ENCODE measurements at regions not wholly inside any gene's neighbourhood (a gene's known extent, or its start where the extent isn't known, plus 50 kb on each side); places are given as distances from the start of the nearest gene placed in this dataset.

DNA sequence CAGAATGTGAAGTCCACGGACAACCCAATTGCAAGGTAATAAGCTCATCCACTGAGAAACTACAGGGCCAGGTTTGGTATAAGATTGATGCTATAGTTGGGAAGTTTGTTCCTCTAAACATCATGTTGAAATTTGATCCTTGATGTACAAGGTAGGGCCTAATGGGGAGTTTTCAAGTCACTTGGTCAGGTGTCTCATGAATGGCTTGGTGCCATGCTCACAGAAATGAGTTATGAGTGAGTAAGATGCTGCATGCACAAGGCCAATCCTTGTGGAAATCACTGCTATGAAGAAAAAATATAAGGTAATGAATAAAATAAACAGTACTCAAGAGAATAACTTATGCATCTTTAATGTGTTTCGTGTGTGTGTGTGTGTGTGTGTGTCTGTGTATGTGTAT is 1891.2 kb downstream of the NCAM2 start:
- peaks cover 6% of the 10 kb centered on the region; the same call in 1 of the 2 replicates for H3K9me3 ChIP-seq (ENCODE audit: control insufficient read depth, insufficient read depth, low read length)
- ChIA-PET CTCF (no interaction called here), POLR2A (no interaction called here)
- H3K27me3 ChIP-seq (ENCODE audit: control insufficient read depth, insufficient read depth, low read length) = no peaks in the 10 kb centered on the region
- TF ChIP-seq, protein P1, sequence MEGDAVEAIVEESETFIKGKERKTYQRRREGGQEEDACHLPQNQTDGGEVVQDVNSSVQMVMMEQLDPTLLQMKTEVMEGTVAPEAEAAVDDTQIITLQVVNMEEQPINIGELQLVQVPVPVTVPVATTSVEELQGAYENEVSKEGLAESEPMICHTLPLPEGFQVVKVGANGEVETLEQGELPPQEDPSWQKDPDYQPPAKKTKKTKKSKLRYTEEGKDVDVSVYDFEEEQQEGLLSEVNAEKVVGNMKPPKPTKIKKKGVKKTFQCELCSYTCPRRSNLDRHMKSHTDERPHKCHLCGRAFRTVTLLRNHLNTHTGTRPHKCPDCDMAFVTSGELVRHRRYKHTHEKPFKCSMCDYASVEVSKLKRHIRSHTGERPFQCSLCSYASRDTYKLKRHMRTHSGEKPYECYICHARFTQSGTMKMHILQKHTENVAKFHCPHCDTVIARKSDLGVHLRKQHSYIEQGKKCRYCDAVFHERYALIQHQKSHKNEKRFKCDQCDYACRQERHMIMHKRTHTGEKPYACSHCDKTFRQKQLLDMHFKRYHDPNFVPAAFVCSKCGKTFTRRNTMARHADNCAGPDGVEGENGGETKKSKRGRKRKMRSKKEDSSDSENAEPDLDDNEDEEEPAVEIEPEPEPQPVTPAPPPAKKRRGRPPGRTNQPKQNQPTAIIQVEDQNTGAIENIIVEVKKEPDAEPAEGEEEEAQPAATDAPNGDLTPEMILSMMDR (IDR thresholded peaks at IDR 0.05; ENCODE audit: low read depth, low read length) = no peak
- H3K4me3 ChIP-seq (ENCODE audit: low read depth, low read length) = no peak overlapping the region
- H3K27ac ChIP-seq (ENCODE audit: low read depth, low read length) = no peak overlapping the region
- DNase-seq (ENCODE audit: low read depth, low spot score) = no peak

GRCh38 chr21:22890656-22891055 is 1892.4 kb downstream of the NCAM2 start:
- H3K27ac ChIP-seq (ENCODE audit: low read depth, low read length) = no peak overlapping the region
- POLR2A ChIA-PET = no interaction called here
- TF ChIP-seq, protein P1 (IDR thresholded peaks at IDR 0.05; ENCODE audit: low read depth, low read length) = no peak
- CTCF ChIA-PET = no interaction called here
- no peaks in the 10 kb centered on the region for H3K27me3 ChIP-seq (ENCODE audit: control insufficient read depth, insufficient read depth, low read length)
- no peak for DNase-seq (ENCODE audit: low read depth, low spot score)
- H3K9me3 ChIP-seq (ENCODE audit: control insufficient read depth, insufficient read depth, low read length) = peaks cover 6% of the 10 kb centered on the region; the same call in 1 of the 2 replicates
- no peak overlapping the region for H3K4me3 ChIP-seq (ENCODE audit: low read depth, low read length)

- TF ChIP-seq, protein P1 (IDR thresholded peaks at IDR 0.05; ENCODE audit: low read depth, low read length) = no peak
- ChIA-PET CTCF (no interaction called here), POLR2A (no interaction called here)
- peaks cover 6% of the 10 kb centered on the region; the same call in 1 of the 2 replicates for H3K9me3 ChIP-seq (ENCODE audit: control insufficient read depth, insufficient read depth, low read length)
- no peak overlapping the region for H3K27ac ChIP-seq (ENCODE audit: low read depth, low read length)
- no peaks in the 10 kb centered on the region for H3K27me3 ChIP-seq (ENCODE audit: control insufficient read depth, insufficient read depth, low read length)
- no peak overlapping the region for H3K4me3 ChIP-seq (ENCODE audit: low read depth, low read length)
- DNase-seq (ENCODE audit: low read depth, low spot score) = no peak
Measured at GRCh38 chr21:22892028-22892427, 1893.8 kb downstream of the NCAM2 start.

- no peak overlapping the region for H3K4me3 ChIP-seq (ENCODE audit: low read depth, low read length)
- TF ChIP-seq, protein P1 (IDR thresholded peaks at IDR 0.05; ENCODE audit: low read depth, low read length) = no peak
- POLR2A ChIA-PET = no interaction called here
- H3K27ac ChIP-seq (ENCODE audit: low read depth, low read length) = no peak overlapping the region
- CTCF ChIA-PET = no interaction called here
- DNase-seq (ENCODE audit: low read depth, low spot score) = no peak
- peaks cover 6% of the 10 kb centered on the region; the same call in 1 of the 2 replicates for H3K9me3 ChIP-seq (ENCODE audit: control insufficient read depth, insufficient read depth, low read length)
- no peaks in the 10 kb centered on the region for H3K27me3 ChIP-seq (ENCODE audit: control insufficient read depth, insufficient read depth, low read length)
Measured at GRCh38 chr21:22892740-22893139, 1894.5 kb downstream of the NCAM2 start.

DNA sequence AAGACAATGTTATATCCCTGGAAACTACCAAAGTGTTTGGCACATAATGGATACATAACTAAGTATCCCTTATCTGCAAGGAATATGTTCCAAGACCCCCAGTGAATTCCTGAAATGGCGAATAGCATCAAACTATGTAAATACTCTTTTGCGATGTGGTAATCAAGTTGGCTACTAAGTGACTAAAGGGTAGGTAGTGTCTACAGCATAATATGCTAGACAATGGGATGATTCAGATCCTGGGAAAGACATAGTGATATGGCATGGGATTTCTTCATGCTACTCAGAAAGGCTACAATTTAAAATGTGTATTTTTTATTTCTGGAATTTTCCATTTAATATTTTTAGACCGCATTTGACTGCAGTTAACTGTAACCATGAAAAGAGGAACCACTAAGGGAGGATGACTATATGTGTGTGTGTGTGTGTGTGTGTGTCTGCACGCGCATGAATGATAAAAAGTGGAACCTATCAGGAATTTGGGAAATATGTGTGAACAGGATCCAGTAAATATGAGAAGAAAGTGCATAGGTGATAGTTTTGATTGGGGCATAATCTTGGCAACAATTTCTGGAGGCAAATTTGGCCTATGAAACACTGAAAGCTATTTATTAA is 1899.9 kb downstream of the NCAM2 start:
- ChIA-PET CTCF (no interaction called here), POLR2A (no interaction called here)
- TF ChIP-seq, protein P1 (IDR thresholded peaks at IDR 0.05; ENCODE audit: low read depth, low read length) = no peak
- no peak overlapping the region for H3K4me3 ChIP-seq (ENCODE audit: low read depth, low read length)
- no peak overlapping the region for H3K27ac ChIP-seq (ENCODE audit: low read depth, low read length)
- no peak for DNase-seq (ENCODE audit: low read depth, low spot score)
- peaks cover 9% of the 10 kb centered on the region for H3K9me3 ChIP-seq (ENCODE audit: control insufficient read depth, insufficient read depth, low read length)
- H3K27me3 ChIP-seq (ENCODE audit: control insufficient read depth, insufficient read depth, low read length) = no peaks in the 10 kb centered on the region

Measured in AG04450 (cell line).